ENCODE measurements at regions not wholly inside any gene's neighbourhood (a gene's known extent, or its start where the extent isn't known, plus 50 kb on each side); places are given as distances from the start of the nearest gene placed in this dataset.
A peak's percentile ranks its signal among the peaks of the same experiment; 100 is the strongest.
"Not testable (repeated sequence)": the region's sequence is repeated elsewhere in the genome, so short reads cannot be mapped to it uniquely, and the experiment has no call there.

DNA sequence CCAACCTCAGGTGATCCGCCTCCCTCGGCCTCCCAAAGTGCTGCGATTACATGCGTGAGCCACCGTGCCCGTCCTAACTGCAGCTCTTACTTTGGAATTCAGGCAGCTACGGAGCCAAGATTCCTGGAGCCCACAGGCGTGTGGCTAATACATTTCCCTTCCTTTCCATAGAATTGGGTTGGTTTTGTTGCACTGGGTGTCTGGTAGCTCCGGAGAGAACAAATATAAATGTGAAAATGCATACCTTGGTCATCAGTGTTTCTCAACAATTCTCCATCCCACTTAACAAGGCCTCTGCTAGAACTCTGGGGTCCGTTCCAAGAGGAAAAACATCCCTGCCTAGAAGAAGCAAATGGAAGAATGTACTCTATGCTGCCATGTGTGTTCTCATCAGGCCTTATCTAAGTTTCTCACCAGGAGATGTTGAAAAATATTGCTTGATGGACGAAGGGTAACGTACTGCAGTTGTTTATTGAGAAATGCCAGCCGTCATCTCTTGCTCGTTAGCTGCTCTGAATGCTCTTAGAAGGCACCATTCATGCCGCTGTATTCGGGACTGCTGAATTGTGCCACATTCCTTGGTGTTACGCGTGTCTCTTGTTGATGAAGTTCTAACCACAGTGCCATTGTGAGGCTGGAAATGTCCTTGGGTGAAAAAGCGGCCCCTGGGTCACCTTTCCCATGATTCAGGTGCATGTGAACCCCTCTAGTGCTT is 50.5 kb upstream of the CD99 start:
- DNase-seq (ENCODE audit: low spot score) = no peak

DNA sequence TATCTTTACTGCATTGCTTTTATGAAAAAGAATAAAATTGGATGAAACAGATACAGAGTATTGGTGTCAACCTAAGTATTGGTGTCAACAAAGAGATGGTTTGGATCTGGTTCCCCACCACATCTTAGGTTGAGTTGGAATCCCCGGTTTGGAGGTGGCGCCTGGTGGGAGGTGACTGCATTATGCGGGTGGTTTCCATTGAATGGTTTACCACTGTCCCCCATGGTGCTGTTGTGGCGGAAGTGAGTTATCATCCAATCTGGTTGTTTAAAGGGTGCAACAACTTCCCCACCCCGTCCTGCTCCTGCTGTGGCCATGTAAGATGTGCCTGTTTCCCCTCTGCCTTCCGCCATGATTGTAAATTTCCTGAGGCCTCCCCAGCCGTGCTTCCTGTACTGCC is 52.8 kb upstream of the CD99 start:
- no peak for DNase-seq (ENCODE audit: low spot score)

DNA sequence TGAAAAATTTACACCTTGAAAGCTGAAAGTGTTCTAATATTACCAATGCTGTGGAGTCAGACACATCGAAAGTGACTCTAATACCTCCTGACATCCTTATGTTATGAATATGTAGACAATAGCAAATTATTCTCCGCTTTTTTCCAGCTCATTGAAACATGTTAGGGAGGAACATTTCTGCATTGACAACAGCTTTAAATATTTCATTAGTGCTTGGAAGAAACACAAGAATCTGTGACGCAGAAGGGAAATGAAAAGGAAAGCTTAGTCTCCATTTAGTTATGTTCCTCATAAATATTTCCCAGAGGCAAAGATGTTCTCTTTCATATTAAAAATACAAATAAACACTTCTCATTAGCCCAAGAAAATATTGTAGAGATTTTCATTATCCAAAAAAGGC is 55.8 kb upstream of the CD99 start:
- DNase-seq (ENCODE audit: low spot score) = no peak

DNA sequence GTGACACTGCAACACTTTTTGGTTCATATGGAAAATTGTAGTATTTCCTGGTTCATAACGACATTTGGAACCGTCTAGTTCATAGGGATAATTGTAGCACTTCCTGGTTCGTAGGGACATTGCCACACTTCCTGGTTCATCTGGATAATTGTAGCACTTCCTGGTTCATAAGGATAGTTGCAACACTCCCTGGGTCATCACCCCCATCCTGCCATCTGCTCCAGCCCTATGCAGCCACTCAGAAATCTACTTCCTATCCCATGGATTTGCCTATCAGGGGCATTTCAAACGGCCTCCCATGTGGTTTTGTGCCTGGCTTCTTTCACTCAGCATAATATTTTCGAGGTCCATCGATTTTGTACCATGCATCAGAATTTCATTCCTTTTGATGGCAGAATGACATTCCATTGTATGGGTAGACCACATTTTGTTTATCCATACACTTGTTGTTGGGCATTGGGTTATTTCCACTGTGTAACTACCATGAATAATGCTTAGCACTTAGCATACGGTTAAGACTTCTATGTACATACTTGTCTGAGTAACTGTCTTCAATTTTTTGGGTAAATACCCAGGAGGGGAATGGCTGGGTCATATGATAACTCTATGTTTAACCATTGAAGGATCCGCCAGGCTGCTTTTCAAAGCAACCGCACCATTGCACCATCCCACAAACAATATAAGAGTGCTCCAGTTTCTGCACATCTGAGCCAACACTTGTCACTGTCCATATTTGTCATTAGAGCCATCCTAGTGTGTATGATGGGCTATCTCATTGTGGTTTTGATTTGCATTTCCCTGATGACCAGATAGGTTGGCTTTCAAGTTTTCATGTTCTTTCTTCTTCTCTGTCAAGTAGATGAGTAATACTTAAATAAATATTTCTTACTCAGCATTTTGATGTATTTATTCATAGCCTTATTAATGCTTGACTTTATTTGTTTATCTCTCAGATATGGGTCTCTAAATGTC is 58.3 kb upstream of the CD99 start:
- no peak for DNase-seq (ENCODE audit: low spot score)

DNA sequence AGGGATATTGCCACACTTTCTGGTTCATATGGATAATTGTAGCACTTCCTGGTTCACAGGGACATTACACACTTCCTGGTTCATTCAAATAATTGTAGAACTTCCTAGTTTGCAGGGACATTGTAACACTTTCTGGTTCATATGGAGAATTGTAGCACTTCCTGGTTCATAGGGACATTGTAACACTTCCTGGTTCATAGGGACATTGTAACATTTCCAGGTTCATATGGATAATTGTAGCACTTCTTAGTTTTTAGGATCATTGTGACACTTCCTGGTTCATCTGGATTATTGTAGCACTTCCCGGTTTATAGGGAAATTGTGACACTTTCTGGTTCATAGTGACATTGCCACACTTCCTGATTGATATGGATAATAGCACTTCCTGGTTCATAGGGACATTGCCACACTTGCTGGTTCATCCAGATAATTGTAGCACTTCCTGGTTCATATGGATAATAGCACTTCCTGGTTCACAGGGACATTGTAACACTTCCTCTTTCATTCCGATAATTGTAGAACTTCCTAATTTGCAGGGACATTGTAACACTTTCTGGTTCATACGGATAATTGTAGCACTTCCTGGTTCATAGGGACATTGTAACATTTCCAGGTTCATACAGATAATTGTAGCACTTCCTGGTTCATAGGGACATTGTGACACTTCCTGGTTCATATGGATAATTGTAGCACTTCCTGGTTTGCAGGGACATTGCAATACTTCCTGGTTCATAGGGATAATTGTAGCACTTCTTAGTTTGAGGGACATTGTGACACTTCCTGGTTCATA is 59.2 kb upstream of the CD99 start:
- no peak for DNase-seq (ENCODE audit: low spot score)

DNA sequence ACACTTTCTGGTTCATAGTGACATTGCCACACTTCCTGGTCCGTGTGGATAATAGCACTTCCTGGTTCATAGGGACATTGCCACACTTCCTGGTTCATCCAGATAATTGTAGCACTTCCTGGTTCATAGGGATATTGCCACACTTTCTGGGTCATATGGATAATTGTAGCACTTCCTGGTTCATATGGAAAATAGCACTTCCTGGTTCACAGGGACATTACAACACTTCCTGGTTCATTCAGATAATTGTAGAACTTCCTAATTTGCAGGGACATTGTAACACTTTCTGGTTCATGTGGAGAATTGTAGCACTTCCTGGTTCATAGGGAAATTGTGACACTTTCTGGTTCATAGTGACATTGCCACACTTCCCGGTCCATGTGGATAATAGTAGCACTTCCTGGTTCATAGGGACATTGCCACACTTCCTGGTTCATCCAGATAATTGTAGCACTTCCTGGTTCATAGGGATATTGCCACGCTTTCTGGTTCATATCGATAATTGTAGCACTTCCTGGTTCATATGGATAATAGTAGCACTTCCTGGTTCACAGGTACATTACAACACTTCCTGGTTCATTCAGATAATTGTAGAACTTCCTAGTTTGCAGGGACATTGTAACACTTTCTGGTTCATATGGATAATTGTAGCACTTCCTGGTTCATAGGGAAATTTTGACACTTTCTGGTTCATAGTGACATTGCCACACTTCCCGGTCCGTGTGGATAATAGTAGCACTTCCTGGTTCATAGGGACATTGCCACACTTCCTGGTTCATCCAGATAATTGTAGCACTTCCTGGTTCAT is 60.0 kb upstream of the CD99 start:
- DNase-seq (ENCODE audit: low spot score) = not testable (repeated sequence)

DNA sequence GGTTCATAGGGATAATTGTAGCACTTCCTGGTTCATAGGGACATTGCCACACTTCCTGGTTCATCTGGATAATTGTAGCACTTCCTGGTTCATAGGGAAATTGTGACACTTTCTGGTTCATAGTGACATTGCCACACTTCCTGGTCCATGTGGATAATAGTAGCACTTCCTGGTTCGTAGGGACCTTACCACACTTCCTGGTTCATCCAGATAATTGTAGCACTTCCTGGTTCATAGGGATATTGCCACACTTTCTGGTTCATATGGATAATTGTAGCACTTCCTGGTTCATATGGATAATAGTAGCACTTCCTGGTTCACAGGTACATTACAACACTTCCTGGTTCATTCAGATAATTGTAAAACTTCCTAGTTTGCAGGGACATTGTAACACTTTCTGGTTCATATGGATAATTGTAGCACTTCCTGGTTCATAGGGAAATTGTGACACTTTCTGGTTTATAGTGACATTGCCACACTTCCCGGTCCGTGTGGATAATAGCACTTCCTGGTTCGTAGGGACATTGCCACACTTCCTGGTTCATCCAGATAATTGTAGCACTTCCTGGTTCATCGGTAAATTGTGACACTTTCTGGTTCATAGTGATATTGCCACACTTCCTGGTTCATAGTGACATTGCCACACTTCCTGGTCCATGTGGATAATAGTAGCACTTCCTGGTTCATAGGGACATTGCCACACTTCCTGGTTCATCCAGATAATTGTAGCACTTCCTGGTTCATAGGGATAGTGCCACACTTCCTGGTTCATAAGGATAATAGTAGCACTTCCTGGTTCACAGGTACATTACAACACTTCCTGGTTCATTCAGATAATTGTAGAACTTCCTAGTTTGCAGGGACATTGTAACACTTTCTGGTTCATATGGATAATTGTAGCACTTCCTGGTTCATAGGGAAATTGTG is 60.8 kb upstream of the CD99 start:
- DNase-seq (ENCODE audit: low spot score) = peak; percentile 23

DNA sequence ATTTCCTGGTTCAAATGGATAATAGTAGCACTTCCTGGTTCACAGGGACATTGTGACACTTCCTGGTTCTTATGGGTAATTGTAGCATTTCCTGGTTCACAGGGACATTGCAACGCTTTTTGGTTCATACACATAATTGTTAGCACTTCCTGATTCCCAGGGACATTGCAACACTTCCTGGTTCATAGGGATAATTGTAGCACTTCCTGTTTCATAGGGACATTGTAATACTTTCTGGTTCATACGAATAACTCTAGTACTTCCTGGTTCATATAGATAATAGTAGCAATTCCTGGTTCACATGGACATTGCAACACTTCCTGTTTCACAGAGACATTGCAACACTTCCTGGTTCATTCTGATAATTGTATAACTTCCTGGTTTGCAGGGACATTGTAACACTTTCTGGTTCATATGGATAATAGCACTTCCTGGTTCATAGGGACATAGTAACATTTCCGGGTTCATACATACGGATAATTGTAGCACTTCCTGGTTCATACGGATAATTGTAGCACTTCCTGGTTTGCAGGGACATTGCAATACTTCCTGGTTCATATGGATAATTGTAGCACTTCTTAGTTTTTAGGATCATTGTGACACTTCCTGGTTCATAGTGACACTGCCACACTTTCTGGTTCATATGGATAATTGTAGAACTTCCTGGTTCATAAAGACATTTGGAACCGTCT is 61.6 kb upstream of the CD99 start:
- no peak for DNase-seq (ENCODE audit: low spot score)

DNA sequence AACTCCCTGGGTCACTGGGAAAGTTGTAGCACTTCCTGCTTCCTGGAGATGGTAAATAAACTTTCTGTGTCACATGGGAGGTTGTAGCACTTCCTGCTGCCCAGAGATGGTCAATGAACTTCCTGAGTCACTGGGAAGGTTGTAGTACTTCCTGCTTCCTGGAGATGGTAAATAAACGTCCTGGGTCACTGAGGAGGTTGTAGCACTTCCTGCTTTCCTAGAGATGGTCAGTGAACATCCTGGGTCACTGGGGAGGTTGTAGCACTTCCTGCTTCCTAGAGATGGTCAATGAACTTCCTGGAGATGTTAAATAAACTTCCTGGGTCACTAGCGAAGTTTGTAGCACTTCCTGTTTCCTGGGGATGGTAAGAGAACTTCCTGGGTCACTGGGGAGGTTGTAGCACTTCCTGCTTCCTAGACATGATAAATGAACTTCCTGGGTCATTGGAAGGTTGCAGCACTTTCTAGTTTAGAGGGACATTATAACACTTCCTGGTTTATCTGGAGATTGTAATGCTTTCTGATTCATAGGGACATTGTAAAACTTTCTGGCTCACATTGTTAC is 62.3 kb upstream of the CD99 start:
- DNase-seq (ENCODE audit: low spot score) = no peak

DNA sequence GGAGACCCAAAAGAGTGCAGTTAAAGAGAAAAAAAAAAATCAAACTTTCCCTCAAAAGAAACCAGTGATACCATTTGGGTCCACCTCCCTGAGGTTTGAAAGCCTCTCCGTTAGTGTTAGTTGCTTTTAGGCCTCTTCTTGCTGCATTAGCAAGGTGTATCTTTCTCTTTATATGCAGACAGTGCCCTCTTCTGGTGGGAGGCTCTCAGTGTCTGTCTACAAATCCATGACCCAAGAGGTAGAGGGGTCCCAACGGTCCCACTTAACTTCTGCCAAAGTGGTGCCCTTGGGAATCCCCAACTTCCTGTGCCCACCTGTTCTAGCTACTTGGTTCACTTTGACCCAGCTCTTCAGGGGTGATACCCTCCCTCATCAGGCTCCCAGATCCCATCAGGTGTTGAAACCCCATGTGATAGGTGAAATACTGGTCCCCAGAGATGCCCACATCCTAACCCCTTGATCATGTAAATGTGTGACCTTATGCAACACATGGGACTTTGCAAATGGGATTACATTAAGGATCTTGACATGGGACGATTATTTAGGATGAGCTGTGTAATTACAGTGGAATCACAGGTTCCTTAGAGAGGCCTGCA is 63.7 kb upstream of the CD99 start:
- no peak for DNase-seq (ENCODE audit: low spot score)

DNA sequence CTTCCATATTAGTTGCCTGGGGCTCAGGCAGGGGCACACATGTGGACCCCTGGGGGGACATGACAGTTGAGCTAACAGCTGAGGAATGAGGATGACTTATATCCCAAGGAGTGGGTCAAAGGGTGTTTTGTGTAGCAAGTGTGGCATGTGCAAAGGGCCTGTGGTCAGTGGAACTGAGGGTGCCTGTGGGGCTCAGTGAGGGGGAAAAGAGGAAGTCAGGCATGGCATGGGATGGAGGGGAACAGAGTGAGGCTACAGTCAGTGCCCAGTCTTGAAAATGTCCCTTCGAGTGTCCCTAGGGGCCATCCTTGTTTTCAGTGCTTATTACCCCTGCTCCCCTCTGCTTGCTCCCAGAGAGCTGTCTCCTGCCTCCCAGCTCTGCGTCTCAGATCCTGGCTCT is 64.3 kb upstream of the CD99 start:
- no peak for DNase-seq (ENCODE audit: low spot score)

DNA sequence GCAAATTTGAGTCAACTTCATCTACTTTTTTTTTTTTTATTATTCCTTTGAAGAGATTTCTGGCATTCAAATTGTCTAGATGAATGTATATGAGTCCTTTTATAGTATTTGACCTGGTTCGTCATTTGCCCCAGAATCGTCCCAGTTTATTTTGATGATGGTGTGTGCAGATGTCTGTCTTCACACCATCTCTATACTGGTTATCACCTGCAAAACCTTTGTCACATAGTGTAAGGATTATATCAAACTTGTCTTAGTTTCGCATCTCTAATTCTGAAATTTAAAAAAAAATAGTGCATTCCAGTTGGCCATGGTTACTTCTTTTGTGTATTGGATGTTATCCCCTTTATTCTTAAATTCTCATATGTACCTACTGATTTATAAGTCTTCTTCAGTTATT is 70.5 kb upstream of the CD99 start:
- DNase-seq (ENCODE audit: low spot score) = no peak

DNA sequence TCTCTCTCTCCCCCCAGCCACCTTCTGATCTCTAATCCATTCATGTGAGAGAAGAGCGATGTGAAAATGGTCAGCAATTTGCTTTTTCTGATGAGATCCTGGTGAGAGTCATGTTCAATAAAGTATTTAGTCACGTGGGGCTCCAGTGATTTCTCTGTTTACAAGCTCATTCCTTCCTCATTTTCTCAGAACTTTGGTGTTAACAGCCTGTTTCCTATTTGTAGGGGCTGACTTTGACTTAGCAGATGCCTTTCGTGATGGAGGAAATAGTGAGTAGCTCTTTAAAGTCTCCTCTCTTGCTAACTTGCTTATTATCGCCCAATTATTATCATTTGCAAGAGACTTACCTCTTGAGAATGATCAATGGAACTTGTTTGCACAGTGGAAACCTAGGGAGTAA is 72.6 kb upstream of the CD99 start:
- DNase-seq (ENCODE audit: low spot score) = no peak

DNA sequence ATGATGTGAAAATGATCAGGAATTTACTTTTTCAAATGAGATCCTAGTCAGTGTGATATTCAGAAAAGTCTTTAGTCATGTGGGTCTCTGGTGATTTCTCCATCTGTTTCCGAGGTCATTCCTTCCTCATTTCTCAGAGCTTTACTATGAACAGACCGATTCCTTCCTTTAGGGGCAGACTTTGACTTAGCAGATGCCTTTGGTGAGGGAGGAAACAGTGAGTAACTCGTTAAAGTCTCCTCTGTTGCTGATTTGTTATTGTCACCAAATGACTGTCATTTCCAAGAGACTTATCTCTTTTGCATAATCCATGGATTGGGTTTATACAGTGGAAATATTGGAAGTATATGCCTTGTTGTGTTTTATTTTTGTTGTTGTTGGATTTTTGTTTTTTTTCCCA is 76.2 kb upstream of the CD99 start:
- no peak for DNase-seq (ENCODE audit: low spot score)

DNA sequence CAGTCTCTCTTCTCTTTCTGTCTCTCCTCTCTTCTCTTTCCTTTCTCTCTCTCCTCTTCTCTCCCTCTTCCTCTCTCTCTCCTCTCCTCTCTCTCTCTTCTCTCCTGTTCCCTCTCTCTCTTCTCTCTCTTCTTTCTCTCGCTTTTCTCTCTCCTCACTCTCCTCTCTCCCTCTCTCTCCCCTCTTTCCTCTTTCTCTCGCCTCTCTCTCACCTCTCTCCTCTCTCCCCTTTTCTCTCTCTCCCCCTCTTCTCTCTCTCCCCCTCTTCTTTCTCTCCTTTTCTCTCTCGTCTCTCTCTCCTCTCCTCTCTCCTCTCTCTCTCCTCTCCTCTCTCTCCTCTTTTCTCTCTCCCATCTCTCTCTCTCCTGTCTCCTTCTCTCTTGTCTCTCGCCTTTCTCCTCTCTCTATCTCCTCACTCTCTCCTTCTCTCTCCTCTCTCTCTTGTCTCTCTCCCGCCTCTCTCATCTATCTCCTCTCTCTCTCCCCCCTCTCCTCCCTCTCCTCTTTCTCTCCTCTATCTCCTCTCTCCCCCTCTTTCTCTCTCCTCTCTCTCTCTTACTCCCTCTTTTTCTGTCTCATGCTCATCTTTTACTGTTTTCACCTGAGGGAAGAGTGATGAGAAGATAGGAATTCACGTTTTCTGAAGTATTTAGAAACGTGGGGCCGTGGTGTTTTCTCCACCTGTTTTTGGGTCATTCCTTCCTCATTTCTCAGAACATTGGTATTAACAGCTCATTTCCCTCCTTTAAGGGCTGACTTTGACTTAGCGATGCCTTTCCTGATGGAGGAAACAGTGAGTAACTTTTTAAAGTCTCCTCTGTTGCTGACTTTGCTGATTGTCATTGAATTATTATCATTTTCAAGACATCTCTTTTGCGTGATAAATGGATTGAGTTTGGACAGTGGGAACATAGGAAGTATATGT is 80.6 kb upstream of the CD99 start:
- no peak for DNase-seq (ENCODE audit: low spot score)

DNA sequence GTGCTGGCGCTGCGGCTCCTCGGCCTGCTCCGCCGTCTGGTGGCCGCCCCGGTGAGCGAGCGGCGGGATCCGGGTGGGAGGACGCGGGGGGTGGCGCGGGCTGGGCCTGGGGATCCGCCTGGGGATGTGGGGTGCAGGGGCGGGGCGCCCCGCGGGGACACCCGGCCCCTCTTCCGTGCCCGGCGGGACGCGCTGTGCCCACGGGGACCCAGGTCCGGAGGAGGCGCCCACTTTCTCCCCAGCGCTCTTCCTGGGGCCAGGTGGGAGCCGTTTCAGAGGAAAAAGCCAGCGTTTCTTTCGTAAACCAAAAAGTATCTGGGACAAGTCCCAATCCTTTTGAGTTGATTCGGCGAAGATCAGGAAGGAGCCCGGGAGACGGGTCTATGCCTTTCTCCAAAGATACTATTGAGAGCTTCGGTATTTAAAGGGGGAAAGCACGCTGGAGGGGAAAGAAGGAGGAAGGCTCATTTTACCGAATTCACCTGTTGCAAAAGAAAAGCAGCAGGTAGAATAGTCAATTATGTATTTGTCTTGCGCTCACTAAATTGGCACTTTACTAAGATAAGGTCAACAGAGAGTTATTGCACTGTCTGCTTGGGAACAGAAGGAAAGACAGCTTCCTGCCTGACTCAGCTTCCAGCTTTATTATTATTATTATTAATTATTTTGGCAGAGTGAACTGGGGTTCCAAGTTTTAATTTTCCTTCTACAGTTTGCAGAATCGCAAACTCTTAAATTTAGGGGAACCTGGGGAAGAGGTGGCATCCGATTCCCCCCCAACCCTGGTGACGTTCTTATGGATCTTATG is 81.5 kb upstream of the CD99 start:
- DNase-seq (ENCODE audit: low spot score) = no peak

Measured in mucosa of gallbladder (tissue), 1 donor.